Gastroesophageal sphincter (tissue), 4 donors: ENCODE measurements at regions not wholly inside any gene's neighbourhood (a gene's known extent, or its start where the extent isn't known, plus 50 kb on each side); places are given as distances from the start of the nearest gene placed in this dataset.
"Not testable (repeated sequence)": the region's sequence is repeated elsewhere in the genome, so short reads cannot be mapped to it uniquely, and the experiment has no call there.

ENCODE experiments used
- ATAC-seq: fragments of 150-250 bp; one replicate; pipeline ENCODE4 v1.9.1; 2016; ENCODE audit warnings: mild to moderate bottlenecking, moderate library complexity
- H3K27ac ChIP-seq, 4 donors: fragments of 200-600 bp; sonication (generic) in 3 of 4; 1 replicate in 3 of 4; 2 replicates in 1 of 4; pipeline ENCODE4 v1.5.1; 2016 to 2019
- H3K27me3 ChIP-seq: fragments of 200-600 bp; sonication (generic); one replicate; pipeline ENCODE4 v1.5.1; 2019
- H3K36me3 ChIP-seq, 2 donors: fragments of 200-600 bp; sonication (generic); one replicate each; pipeline ENCODE4 v1.5.1; 2019; ENCODE audit warnings: control low read depth in 1 of 2
- H3K4me1 ChIP-seq, 3 donors: fragments of 200-600 bp; sonication (generic); 1 replicate in 2 of 3; 2 replicates in 1 of 3; pipeline ENCODE4 v1.5.1; 2016 to 2019; ENCODE audit warnings: control low read depth in 2 of 3
- H3K4me3 ChIP-seq, 2 donors: fragments of 200-600 bp; sonication (generic); one replicate each; pipeline ENCODE4 v1.5.1; 2019; ENCODE audit warnings: mild to moderate bottlenecking in 1 of 2, moderate library complexity in 1 of 2
- H3K9me3 ChIP-seq, 3 donors: fragments of 200-600 bp; sonication (generic); one replicate each; pipeline ENCODE4 v1.5.1; 2017 to 2019; ENCODE audit warnings: control low read depth in 2 of 3
- CTCF ChIP-seq, 4 experiments: fragments of 200-600 bp in 2 of 4; fragments of 450-650 bp in 2 of 4; sonication (generic) in 1 of 4; IDR thresholded peaks; one replicate each; pipeline ENCODE4 v1.5.1; 2017 to 2019; ENCODE audit warnings: antibody characterized with exemption in 4 of 4, mild to moderate bottlenecking in 2 of 4, moderate library complexity in 2 of 4
- EP300 ChIP-seq: sonication (generic); formaldehyde crosslinking; IDR thresholded peaks from one replicate; pipeline ENCODE4 v1.6.1; 2017; ENCODE audit warnings: antibody characterized with exemption, mild to moderate bottlenecking
- POLR2A ChIP-seq, 2 donors: fragments of 450-650 bp; IDR thresholded peaks; one replicate each; pipeline ENCODE4 v1.6.1; 2017; ENCODE audit warnings: antibody characterized with exemption in 2 of 2, mild to moderate bottlenecking in 2 of 2, moderate library complexity in 1 of 2
- POLR2AphosphoS5 ChIP-seq: sonication (generic); formaldehyde crosslinking; IDR thresholded peaks from one replicate; pipeline ENCODE4 v1.6.1; 2017; ENCODE audit warnings: antibody characterized with exemption
- WGBS, 2 donors: methylation state at CpG; one replicate each; pipeline ENCODE4 v1.1.5; 2018; ENCODE audit warnings: low coverage in 1 of 2; 5-methylcytosine and 5-hydroxymethylcytosine counted together

- no peaks in the 10 kb centered on the region for H3K9me3 ChIP-seq
- H3K36me3 ChIP-seq: no peaks in the 10 kb centered on the region
- TF ChIP-seq EP300 (no peak), POLR2A (IDR thresholded peaks at IDR 0.05) (no peak), CTCF (IDR thresholded peaks at IDR 0.05) (no peak), POLR2AphosphoS5 (no peak)
- 84 to 89% methylated on average over 4 of the region's 4 CpGs for WGBS, 2 donors
- H3K27me3 ChIP-seq: no peaks in the 10 kb centered on the region
- no peak overlapping the region for H3K27ac ChIP-seq
- H3K4me3 ChIP-seq: no peak overlapping the region
- no peaks in the 10 kb centered on the region for H3K4me1 ChIP-seq
- ATAC-seq: no peak
Observed at GRCh38 chr7:15820319-15820718, 133.8 kb upstream of the MEOX2 start.

GRCh38 chr7:15816835-15817426 is 130.4 kb upstream of the MEOX2 start:
- no peak for ATAC-seq
- H3K36me3 ChIP-seq: no peaks in the 10 kb centered on the region
- H3K27ac ChIP-seq: no peak overlapping the region
- H3K4me1 ChIP-seq: no peaks in the 10 kb centered on the region
- no peaks in the 10 kb centered on the region for H3K9me3 ChIP-seq
- H3K27me3 ChIP-seq: no peaks in the 10 kb centered on the region
- no peak overlapping the region for H3K4me3 ChIP-seq
- TF ChIP-seq POLR2AphosphoS5 (no peak), CTCF (IDR thresholded peaks at IDR 0.05) (no peak), POLR2A (IDR thresholded peaks at IDR 0.05) (no peak), EP300 (no peak)
- WGBS, 2 donors: 49 to 62% methylated on average over 3 of the region's 3 CpGs

GRCh38 chr7:15813448-15813847 is 127.0 kb upstream of the MEOX2 start:
- no peak for TF ChIP-seq POLR2AphosphoS5
- no peak for TF ChIP-seq EP300
- TF ChIP-seq POLR2A (IDR thresholded peaks at IDR 0.05): no peak
- no peak for TF ChIP-seq CTCF (IDR thresholded peaks at IDR 0.05)
- no peaks in the 10 kb centered on the region for H3K27me3 ChIP-seq
- ATAC-seq: no peak
- no peak overlapping the region for H3K27ac ChIP-seq
- H3K9me3 ChIP-seq: no peaks in the 10 kb centered on the region
- 100% methylated on average over 1 of the region's 1 CpG for WGBS, 2 donors
- H3K36me3 ChIP-seq: no peaks in the 10 kb centered on the region
- H3K4me1 ChIP-seq: no peaks in the 10 kb centered on the region
- H3K4me3 ChIP-seq: no peak overlapping the region

- H3K4me1 ChIP-seq, H3K36me3 ChIP-seq, ATAC-seq, H3K9me3 ChIP-seq, H3K27me3 ChIP-seq, H3K27ac ChIP-seq, H3K4me3 ChIP-seq: not testable (repeated sequence)
- 86 to 89% methylated on average over 1 of the region's 1 CpG for WGBS, 2 donors
Observed at GRCh38 chr7:15810383-15810782, 123.9 kb upstream of the MEOX2 start.

- WGBS, 2 donors: 100% methylated on average over 1 of the region's 1 CpG; no CpG with 5 or more reads in 1 of the 2 donors
- H3K36me3 ChIP-seq, H3K4me1 ChIP-seq, H3K4me3 ChIP-seq, ATAC-seq, H3K27ac ChIP-seq, H3K9me3 ChIP-seq, H3K27me3 ChIP-seq: not testable (repeated sequence)
Observed at GRCh38 chr7:15809936-15810335, 123.5 kb upstream of the MEOX2 start.

- no peak for ATAC-seq
- 62 to 63% methylated on average over 1 to 2 of the region's 2 CpGs for WGBS, 2 donors
- no peak overlapping the region for H3K27ac ChIP-seq
Observed at GRCh38 chr7:15805891-15806290, 119.4 kb upstream of the MEOX2 start.

More at GRCh38 chr7:15805891-15806290, 119.4 kb upstream of the MEOX2 start:
- TF ChIP-seq EP300 (no peak), POLR2A (IDR thresholded peaks at IDR 0.05) (no peak), POLR2AphosphoS5 (no peak), CTCF (IDR thresholded peaks at IDR 0.05) (no peak)
- Histone ChIP-seq H3K9me3 (no peaks in the 10 kb centered on the region), H3K4me1 (no peaks in the 10 kb centered on the region), H3K36me3 (no peaks in the 10 kb centered on the region), H3K27me3 (no peaks in the 10 kb centered on the region), H3K4me3 (no peak overlapping the region)
